ENCODE measurements at regions not wholly inside any gene's neighbourhood (a gene's known extent, or its start where the extent isn't known, plus 50 kb on each side); places are given as distances from the start of the nearest gene placed in this dataset.

- DNase-seq (no peak), FAIRE-seq (no peak), ATAC-seq (peak in 3 of 4 donors; percentile 21 to 69 (median 55))
- 10 to 13% methylated on average over 1 of the region's 1 CpG for WGBS, 2 donors
- Histone ChIP-seq H3K9me3 (no peaks in the 10 kb centered on the region), H3K4me1 (peaks cover 0 to 16% (median 10%) of the 10 kb centered on the region in 3 donors), H3K27ac (no peak overlapping the region), H3K36me3 (no peaks in the 10 kb centered on the region), H3K27me3 (no peaks in the 10 kb centered on the region), H3K4me3 (no peak overlapping the region)
- TF ChIP-seq, protein P1, sequence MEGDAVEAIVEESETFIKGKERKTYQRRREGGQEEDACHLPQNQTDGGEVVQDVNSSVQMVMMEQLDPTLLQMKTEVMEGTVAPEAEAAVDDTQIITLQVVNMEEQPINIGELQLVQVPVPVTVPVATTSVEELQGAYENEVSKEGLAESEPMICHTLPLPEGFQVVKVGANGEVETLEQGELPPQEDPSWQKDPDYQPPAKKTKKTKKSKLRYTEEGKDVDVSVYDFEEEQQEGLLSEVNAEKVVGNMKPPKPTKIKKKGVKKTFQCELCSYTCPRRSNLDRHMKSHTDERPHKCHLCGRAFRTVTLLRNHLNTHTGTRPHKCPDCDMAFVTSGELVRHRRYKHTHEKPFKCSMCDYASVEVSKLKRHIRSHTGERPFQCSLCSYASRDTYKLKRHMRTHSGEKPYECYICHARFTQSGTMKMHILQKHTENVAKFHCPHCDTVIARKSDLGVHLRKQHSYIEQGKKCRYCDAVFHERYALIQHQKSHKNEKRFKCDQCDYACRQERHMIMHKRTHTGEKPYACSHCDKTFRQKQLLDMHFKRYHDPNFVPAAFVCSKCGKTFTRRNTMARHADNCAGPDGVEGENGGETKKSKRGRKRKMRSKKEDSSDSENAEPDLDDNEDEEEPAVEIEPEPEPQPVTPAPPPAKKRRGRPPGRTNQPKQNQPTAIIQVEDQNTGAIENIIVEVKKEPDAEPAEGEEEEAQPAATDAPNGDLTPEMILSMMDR (IDR thresholded peaks at IDR 0.05), result no peak
- intact Hi-C loops (cut with DNase I), result no loop called here
Observed at GRCh38 chr13:44058624-44059215, 179.0 kb downstream of the LACC1 start.

GRCh38 chr13:44061876-44062275, 182.2 kb downstream of the LACC1 start:
- Histone ChIP-seq H3K4me1 (peaks cover 0 to 16% (median 7%) of the 10 kb centered on the region in 3 donors), H3K27me3 (no peaks in the 10 kb centered on the region), H3K36me3 (no peaks in the 10 kb centered on the region), H3K27ac (no peak overlapping the region), H3K9me3 (no peaks in the 10 kb centered on the region), H3K4me3 (no peak overlapping the region)
- DNase-seq (no peak), ATAC-seq (no peak), FAIRE-seq (no peak)
- intact Hi-C loops (cut with DNase I), result no loop called here
- WGBS, 2 donors, result 78 to 84% methylated on average over 3 of the region's 3 CpGs
- TF ChIP-seq, protein P1 (IDR thresholded peaks at IDR 0.05), result no peak

DNA sequence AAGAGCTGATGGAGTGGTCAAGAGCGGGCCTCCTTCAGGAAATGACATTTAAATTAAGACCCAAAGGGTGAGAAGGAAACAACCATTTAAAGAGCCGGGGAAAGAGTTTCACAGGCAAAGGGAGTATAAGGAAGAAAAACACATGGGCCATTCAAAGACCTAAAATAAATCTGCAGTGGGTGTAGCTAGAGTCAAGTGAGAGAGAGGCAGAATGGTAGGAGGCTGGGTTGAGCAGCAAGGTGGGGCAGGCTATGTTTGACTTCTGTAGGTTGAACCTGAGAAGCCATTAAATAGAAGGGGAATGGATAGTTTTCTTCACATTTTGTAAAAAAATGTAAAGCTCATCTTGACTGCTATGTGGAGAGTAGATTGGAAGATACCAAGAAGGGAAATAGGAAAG, 183.8 kb downstream of the LACC1 start:
- ATAC-seq, result no peak
- Histone ChIP-seq H3K9me3 (no peaks in the 10 kb centered on the region), H3K27ac (no peak overlapping the region), H3K36me3 (no peaks in the 10 kb centered on the region), H3K4me1 (peaks cover 0 to 9% (median 4%) of the 10 kb centered on the region in 3 donors), H3K27me3 (no peaks in the 10 kb centered on the region), H3K4me3 (no peak overlapping the region)
- WGBS, 2 donors, result 95 to 96% methylated on average over 2 of the region's 2 CpGs
- intact Hi-C loops (cut with DNase I), result no loop called here
- DNase-seq, result no peak
- no peak for FAIRE-seq
- TF ChIP-seq, protein P1 (IDR thresholded peaks at IDR 0.05), result no peak

DNA sequence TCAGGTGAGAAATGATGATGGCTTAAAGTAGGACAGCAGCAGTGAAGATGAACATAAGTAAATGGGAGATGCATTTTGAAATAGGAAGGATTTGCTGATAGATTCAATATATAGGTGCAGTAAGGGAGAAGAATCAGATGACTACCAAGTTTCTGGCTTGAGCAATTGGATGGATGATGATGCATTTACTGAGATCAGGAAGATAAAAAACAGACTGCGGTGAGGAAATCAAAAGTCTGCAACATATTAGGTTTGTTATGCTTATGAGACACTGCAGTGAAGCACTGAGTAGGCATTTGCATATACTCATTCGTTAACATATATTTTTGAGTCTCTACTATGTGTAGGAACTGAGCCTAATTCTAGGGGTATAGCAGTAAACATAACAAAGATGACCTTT, 184.2 kb downstream of the LACC1 start:
- TF ChIP-seq, protein P1 (IDR thresholded peaks at IDR 0.05), result no peak
- H3K4me1 ChIP-seq, result peaks cover 0 to 5% (median under 1%) of the 10 kb centered on the region in 3 donors
- 86 to 95% methylated on average over 2 of the region's 2 CpGs for WGBS, 2 donors
- DNase-seq (no peak), FAIRE-seq (no peak), ATAC-seq (no peak)
- intact Hi-C loops (cut with DNase I), result no loop called here
- no peak overlapping the region for H3K27ac ChIP-seq
- H3K36me3 ChIP-seq, result no peaks in the 10 kb centered on the region
- no peaks in the 10 kb centered on the region for H3K27me3 ChIP-seq
- no peaks in the 10 kb centered on the region for H3K9me3 ChIP-seq
- H3K4me3 ChIP-seq, result no peak overlapping the region

DNA sequence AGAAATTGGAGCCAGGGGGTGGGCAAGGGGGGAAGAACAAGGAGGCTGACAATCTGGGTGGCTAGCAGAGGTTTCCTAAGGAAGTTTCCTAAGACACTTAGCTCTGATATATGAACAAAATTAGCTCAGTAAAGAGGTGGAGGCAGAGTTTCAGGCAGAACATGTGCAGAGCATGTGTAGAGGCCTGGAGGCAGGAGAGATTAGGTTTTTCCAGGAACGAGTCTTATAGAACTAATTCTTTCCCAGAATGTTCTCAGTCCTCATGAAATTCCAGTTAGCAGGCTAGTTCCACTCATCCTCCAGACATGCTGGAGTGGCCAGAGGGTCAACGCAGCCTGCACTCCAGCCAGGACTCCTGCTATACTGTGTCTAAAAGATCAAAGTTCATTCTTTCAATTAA, 184.7 kb downstream of the LACC1 start:
- TF ChIP-seq, protein P1 (IDR thresholded peaks at IDR 0.05), result no peak
- Histone ChIP-seq H3K4me1 (no peaks in the 10 kb centered on the region), H3K27me3 (no peaks in the 10 kb centered on the region), H3K36me3 (no peaks in the 10 kb centered on the region), H3K9me3 (no peaks in the 10 kb centered on the region), H3K27ac (no peak overlapping the region), H3K4me3 (no peak overlapping the region)
- WGBS, 2 donors, result 65 to 68% methylated on average over 2 of the region's 2 CpGs
- ATAC-seq (no peak), DNase-seq (no peak), FAIRE-seq (no peak)
- intact Hi-C loops (cut with DNase I), result no loop called here
